ENCODE measurements at regions not wholly inside any gene's neighbourhood (a gene's known extent, or its start where the extent isn't known, plus 50 kb on each side); places are given as distances from the start of the nearest gene placed in this dataset.
"Not testable (repeated sequence)": the region's sequence is repeated elsewhere in the genome, so short reads cannot be mapped to it uniquely, and the experiment has no call there.

DNA sequence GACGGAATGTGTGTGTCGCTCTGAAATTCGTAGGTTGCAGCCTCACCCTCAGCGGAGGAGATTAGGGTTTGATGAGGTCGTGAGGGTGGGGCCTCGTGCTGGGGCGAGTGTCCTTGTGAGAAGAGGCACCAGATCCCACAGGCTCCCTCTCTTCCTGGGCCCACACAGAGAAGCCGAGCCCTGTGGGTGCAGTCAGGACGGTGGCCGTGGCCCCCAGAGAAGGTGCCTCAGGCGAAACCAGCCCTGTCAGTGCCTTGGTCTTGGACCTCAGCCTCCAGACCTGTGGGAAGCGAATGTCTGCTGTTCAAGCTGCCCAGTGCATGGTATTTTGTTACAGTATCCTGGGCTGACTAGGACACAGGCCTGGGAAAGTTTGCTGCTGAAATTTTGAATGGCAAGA, 108.0 kb upstream of the ALKAL2 start:
- no peak for DNase-seq

GRCh38 chr2:393711-394696, 106.1 kb upstream of the ALKAL2 start:
- DNase-seq = peak; percentile 54

GRCh38 chr2:392926-393280, 105.0 kb upstream of the ALKAL2 start:
- DNase-seq = no peak

DNA sequence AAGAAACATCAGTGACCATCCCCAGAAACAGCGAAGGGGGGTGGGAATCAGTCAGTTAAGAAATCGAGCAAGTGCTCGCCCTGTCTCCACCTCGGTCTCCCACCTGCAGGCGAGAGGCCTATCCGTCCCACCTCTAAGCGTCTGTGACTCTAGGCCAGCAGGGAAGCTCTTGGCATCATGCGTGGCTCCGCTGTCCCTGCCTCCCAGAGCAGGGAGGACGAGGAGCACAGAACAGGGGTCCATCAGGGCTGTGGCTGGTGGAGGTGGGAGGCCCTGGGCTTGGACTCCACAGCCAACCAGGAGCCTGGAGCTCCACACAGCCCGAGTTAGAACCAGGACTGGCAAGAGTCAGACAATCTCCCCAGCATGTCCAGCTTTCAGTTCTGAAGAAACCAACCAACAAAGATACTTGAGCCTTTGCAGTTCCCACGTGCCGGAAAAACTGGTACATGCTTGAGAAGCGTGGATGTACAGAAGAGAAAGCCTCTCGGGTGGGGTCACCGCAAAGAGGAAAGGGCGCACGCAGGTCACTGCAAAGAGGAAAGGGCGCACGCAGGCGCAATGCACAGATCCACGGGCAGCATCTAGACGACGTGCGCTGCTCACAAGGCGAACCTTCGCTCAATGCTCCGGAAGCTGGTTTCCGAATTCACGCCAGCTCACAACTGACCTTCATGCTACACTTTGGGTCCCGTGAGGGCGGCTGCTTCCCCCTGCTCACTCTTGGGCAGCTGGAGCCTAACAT, 104.5 kb upstream of the ALKAL2 start:
- no peak for DNase-seq

DNA sequence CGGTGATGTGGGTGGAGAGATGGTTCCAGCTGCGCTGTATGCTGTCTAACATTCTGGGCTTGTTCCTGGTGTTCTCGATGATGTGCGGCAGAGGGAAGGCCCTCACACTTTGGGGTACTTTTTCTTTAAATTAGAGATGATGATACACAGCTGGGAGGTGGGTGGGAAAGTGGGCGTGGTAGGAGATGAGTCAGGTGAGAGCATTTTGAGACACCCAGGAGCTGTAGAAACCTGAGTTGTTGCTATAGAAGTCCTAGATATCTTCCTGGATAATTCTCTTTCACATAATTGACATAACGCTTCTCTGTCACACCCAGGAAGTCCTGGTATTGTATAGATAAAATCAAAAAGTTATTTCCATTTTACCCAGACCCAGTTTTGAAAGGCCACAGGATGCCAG, 103.8 kb upstream of the ALKAL2 start:
- DNase-seq = no peak

GRCh38 chr2:390959-391358, 103.1 kb upstream of the ALKAL2 start:
- DNase-seq = no peak

GRCh38 chr2:389985-390384, 102.1 kb upstream of the ALKAL2 start:
- not testable (repeated sequence) for DNase-seq

- DNase-seq = not testable (repeated sequence)
These were observed 100.9 kb upstream of the ALKAL2 start for GRCh38 chr2:388752-389151.

GRCh38 chr2:387980-388421, 100.1 kb upstream of the ALKAL2 start:
- no peak for DNase-seq

- DNase-seq = no peak
These were observed 98.7 kb upstream of the ALKAL2 start for GRCh38 chr2:386406-387103.

DNA sequence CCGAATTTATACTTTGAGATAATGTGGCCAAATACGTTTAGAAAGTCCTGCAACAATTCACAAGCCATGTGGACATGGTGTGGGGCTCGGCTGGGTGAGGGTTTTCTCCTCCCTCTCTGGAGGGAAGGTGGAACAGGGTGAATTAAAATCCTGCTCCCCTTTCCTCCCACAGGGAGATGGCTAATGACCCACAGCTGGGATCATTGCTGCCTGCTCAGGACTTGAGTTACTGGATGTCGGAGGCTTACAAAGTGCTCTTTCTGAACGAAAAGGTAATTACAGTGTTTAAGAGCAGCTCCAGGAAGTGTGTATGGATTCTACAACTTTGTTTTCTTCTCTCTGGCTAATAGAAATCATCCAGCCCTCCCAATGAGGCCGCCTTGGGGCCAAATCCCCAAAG, 97.9 kb upstream of the ALKAL2 start:
- no peak for DNase-seq

GRCh38 chr2:385061-385460, 97.2 kb upstream of the ALKAL2 start:
- DNase-seq = no peak

GRCh38 chr2:383888-384287, 96.0 kb upstream of the ALKAL2 start:
- no peak for DNase-seq

GRCh38 chr2:383178-383577, 95.3 kb upstream of the ALKAL2 start:
- no peak for DNase-seq

- DNase-seq = no peak
These were observed 94.8 kb upstream of the ALKAL2 start for GRCh38 chr2:382728-383022.

DNA sequence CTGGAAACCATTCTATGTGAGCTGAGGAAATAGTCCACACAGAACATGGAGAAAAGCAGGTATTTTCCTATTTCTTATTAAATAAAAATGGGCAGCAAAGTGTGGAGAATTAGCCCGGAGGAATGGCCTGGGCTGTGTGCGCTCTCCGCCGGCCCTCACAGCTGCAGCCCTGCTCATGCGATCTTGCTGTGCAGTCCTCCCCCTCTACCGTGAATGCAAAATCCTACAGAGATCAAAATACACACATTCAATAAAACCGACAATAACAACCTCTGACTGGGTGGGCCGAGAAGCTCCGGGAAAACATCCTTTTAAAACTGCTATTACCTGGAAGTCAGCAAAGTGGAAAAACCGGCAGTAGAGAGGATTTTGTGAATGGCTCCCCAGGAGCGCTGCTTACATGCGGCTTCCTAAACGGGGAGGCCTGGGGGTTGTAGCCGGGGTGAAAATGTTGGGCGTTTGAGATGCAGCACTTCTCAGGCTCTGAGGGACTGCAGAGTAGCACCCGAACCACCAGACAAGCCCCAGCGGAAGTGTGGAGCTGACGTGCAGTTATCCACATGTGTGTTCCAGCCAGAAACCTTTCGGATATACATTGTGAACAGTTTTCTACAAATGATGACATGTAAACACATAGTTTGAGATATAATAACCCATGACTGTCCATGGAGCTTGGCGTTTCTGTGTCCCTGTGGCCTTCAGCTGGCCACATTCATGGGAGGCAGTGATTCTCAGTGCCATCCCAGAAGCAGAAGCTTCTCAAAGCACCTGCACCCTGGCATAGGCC, 94.2 kb upstream of the ALKAL2 start:
- DNase-seq = no peak

DNA sequence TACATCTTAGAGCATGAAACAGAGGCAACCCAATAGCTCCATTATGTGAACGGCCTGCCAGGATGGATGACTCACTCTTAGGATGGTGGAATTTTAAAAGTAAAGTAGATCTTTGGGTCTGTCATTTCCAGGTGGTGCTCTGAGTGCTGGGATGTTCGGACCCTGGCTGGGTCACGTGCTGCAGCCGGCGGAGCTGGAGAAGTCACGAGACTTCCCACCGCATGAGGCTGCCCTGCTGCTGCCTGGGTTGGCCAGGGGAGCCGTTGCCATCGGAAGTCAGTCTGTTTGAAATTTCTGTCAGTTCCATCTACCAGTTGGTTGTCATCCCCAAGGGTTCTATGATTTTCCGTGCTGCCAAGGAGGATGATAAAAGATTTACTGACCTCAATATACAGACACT, 93.3 kb upstream of the ALKAL2 start:
- no peak for DNase-seq

GRCh38 chr2:380772-381171, 92.9 kb upstream of the ALKAL2 start:
- DNase-seq = no peak

- DNase-seq = no peak
These were observed 92.3 kb upstream of the ALKAL2 start for GRCh38 chr2:380221-380620.

GRCh38 chr2:379778-380177, 91.9 kb upstream of the ALKAL2 start:
- no peak for DNase-seq

- DNase-seq = no peak
These were observed 90.5 kb upstream of the ALKAL2 start for GRCh38 chr2:378364-378763.

DNA sequence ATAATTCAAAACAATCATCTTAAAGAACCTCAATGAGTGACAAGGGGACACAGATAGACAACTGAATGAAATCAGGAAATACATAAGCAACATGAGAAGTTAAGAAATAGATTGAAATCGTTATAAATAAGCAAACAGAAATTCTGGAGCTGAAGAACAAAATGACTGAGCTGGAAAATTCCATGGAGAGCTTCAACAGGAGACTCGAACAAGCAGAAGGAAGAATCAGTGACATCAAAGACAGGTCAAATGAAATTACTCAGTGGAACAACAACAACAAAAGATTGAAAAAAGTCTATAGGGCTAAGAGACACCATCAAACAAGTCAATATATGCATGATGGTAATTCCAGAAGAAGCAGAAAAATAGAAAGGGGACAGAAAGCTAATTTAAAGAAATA, 89.5 kb upstream of the ALKAL2 start:
- no peak for DNase-seq

GRCh38 chr2:375956-376307, 88.0 kb upstream of the ALKAL2 start:
- no peak for DNase-seq

All from occipital lobe (tissue), 1 donor.